CD14-positive monocyte (primary cell): ENCODE measurements at regions not wholly inside any gene's neighbourhood (a gene's known extent, or its start where the extent isn't known, plus 50 kb on each side); places are given as distances from the start of the nearest gene placed in this dataset. TPM values are rescaled to one million over a fixed set of nuclear protein-coding genes. Genes with fewer than 3 reads are reported as not detected.

Experiments used
- DNase-seq, 3 donors: peaks; one replicate each; pipeline ENCODE4 v3.0.0-alpha.2; 2011 to 2022
- H2AFZ ChIP-seq: 2 replicates; pipeline ENCODE4 v1.6.0; 2012; ENCODE audit warnings: mild to moderate bottlenecking, low read depth, low read length, inconsistent platforms; ENCODE audit not compliant: insufficient read depth, poor library complexity, severe bottlenecking
- H3K27ac ChIP-seq, 2 donors: 1 replicate in 1 of 2; 2 replicates in 1 of 2; pipeline ENCODE4 v1.5.1; 2012 to 2013; ENCODE audit warnings: low read length in 2 of 2, control low read depth in 1 of 2, inconsistent platforms in 1 of 2, low read depth in 1 of 2, mild to moderate bottlenecking in 1 of 2
- H3K27me3 ChIP-seq, 2 donors: one replicate each; pipeline versions ENCODE4 v1.6.0 to v1.6.1; 2011 to 2013; ENCODE audit warnings: low read length in 2 of 2; ENCODE audit not compliant: control insufficient read depth in 2 of 2, insufficient read depth in 2 of 2
- H3K36me3 ChIP-seq, 2 donors: replicated peaks in 1 of 2; 1 replicate in 1 of 2; 2 replicates in 1 of 2; pipeline versions ENCODE4 v1.5.1 to v1.6.1; 2012 to 2013; ENCODE audit warnings: low read length in 2 of 2, control low read depth in 1 of 2, inconsistent platforms in 1 of 2, mild to moderate bottlenecking in 1 of 2; ENCODE audit not compliant: insufficient read depth in 2 of 2, control insufficient read depth in 1 of 2
- H3K4me1 ChIP-seq, 2 donors: 1 replicate in 1 of 2; 2 replicates in 1 of 2; pipeline versions ENCODE4 v1.5.1 to v1.6.1; 2012 to 2013; ENCODE audit warnings: low read length in 2 of 2, control low read depth in 1 of 2, inconsistent platforms in 1 of 2, mild to moderate bottlenecking in 1 of 2, moderate library complexity in 1 of 2; ENCODE audit not compliant: insufficient read depth in 2 of 2, control insufficient read depth in 1 of 2
- H3K4me2 ChIP-seq: replicated peaks from 2 replicates; pipeline ENCODE3; 2012; ENCODE audit warnings: low read length, moderate library complexity, mild to moderate bottlenecking; ENCODE audit not compliant: poor library complexity, severe bottlenecking; ENCODE audit errors: extremely low read depth
- H3K4me3 ChIP-seq, 3 experiments: fragments of 200-600 bp in 1 of 3; sonication (generic) in 1 of 3; replicated peaks in 1 of 3; 1 replicate in 2 of 3; 2 replicates in 1 of 3; pipeline ENCODE4 v1.5.1; 2011 to 2013; ENCODE audit warnings: low read length in 3 of 3, mild to moderate bottlenecking in 3 of 3, control low read depth in 2 of 3, low read depth in 2 of 3, inconsistent platforms in 1 of 3, moderate library complexity in 1 of 3
- H3K79me2 ChIP-seq: 2 replicates; pipeline ENCODE4 v1.6.0; 2012; ENCODE audit warnings: mild to moderate bottlenecking, control low read depth, inconsistent platforms, low read length, moderate library complexity; ENCODE audit not compliant: insufficient read depth
- H3K9ac ChIP-seq: 2 replicates; pipeline ENCODE4 v1.6.0; 2017; ENCODE audit warnings: low read length, mild to moderate bottlenecking; ENCODE audit not compliant: insufficient read depth, poor library complexity, severe bottlenecking
- H3K9me3 ChIP-seq, 2 donors: replicated peaks in 1 of 2; 1 replicate in 1 of 2; 2 replicates in 1 of 2; pipeline versions ENCODE4 v1.5.1 to v1.6.1; 2012 to 2013; ENCODE audit warnings: low read length in 2 of 2, control low read depth in 1 of 2; ENCODE audit not compliant: control insufficient read depth in 1 of 2, insufficient read depth in 1 of 2
- H4K20me1 ChIP-seq: 2 replicates; pipeline ENCODE4 v1.6.0; 2012; ENCODE audit warnings: mild to moderate bottlenecking, low read length, control low read depth, moderate library complexity; ENCODE audit not compliant: insufficient read depth
- H3K27ac Mint-ChIP-seq, 7 donors: one replicate each; pipeline ENCODE4 v1.8.0; 2020; ENCODE audit warnings: mild to moderate bottlenecking in 7 of 7, mixed read lengths in 7 of 7, moderate library complexity in 6 of 7, inconsistent platforms in 2 of 7
- H3K27me3 Mint-ChIP-seq, 3 donors: one replicate each; pipeline ENCODE4 v1.8.0; 2021 to 2022; ENCODE audit warnings: low read depth in 3 of 3, mild to moderate bottlenecking in 3 of 3, mixed read lengths in 3 of 3, moderate library complexity in 3 of 3, inconsistent platforms in 1 of 3
- H3K36me3 Mint-ChIP-seq, 2 donors: one replicate each; pipeline ENCODE4 v1.8.0; 2020; ENCODE audit warnings: mixed read lengths in 2 of 2, inconsistent platforms in 1 of 2, mild to moderate bottlenecking in 1 of 2
- H3K4me1 Mint-ChIP-seq: one replicate; pipeline ENCODE4 v1.8.0; 2020; ENCODE audit warnings: mild to moderate bottlenecking, mixed read lengths
- H3K4me3 Mint-ChIP-seq, 2 donors: one replicate each; pipeline ENCODE4 v1.8.0; 2020; ENCODE audit warnings: mild to moderate bottlenecking in 2 of 2, mixed read lengths in 2 of 2, moderate library complexity in 1 of 2
- H3K9me3 Mint-ChIP-seq, 7 donors: one replicate each; pipeline ENCODE4 v1.8.0; 2020 to 2022; ENCODE audit warnings: mixed read lengths in 7 of 7, mild to moderate bottlenecking in 6 of 7, moderate library complexity in 6 of 7, inconsistent platforms in 2 of 7
- WGBS: methylation state at CpG from one replicate; pipeline ENCODE4 v1.1.5; 2013; ENCODE audit warnings: missing lambda C conversion rate; ENCODE audit not compliant: insufficient coverage; 5-methylcytosine and 5-hydroxymethylcytosine counted together
- intact Hi-C, 2 donors: fragments of 100-400 bp; cut with micrococcal nuclease; formaldehyde crosslinking; loops; one replicate each; pipeline versions ENCODE4 v1.15.0 to v1.15.1; 2023
- small RNA-seq: library from RNA; depleted of rRNA; stranded (forward); fragments of <200 nt; gene quantifications from one replicate; pipeline ENCODE3, GENCODE V24; 2012; ENCODE audit warnings: low read depth; ENCODE audit not compliant: insufficient read length
- TF ChIP-seq, protein P1 (sequence below): fragments of 200-600 bp; IDR thresholded peaks from one replicate; pipeline ENCODE4 v1.8.0; 2022; ENCODE audit warnings: antibody characterized with exemption, mild to moderate bottlenecking

DNA sequence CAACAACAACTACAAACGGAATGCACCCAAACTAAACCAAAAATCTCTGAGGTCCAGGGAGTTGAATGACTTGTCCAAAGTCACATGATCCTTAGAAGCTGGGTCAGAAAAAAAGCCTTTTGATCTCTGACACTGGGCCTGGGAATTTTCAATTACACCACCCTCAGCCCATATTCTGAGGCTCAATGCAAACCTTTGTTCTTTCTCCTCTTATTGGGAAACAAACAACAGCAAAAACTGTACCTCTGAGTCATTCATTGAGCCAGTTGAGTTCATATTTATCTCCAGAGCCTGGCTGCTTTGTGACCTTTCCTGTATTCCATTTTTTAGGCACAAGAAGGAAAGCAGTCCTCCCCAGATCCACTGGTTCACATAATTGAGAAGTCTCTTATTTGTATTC lies 51.2 kb upstream of the SORCS1 start:
- Histone ChIP-seq H3K4me1 (no peaks in the 10 kb centered on the region), H3K36me3 (no peaks in the 10 kb centered on the region), H3K27me3 (no peaks in the 10 kb centered on the region), H3K9me3 (peaks cover 8 to 10% of the 10 kb centered on the region in 2 donors), H2AFZ (no peak overlapping the region), H3K79me2 (no peaks in the 10 kb centered on the region), H3K9ac (no peak overlapping the region), H3K4me2 (no peak overlapping the region), H4K20me1 (no peaks in the 10 kb centered on the region), H3K27ac (no peak overlapping the region), H3K4me3 (no peak overlapping the region)
- Mint-ChIP-seq H3K9me3 (peaks cover 2 to 19% (median 8%) of the 10 kb centered on the region in 7 donors), H3K27ac (no peak overlapping the region), H3K4me3 (no peak overlapping the region), H3K36me3 (no peaks in the 10 kb centered on the region), H3K4me1 (no peaks in the 10 kb centered on the region), H3K27me3 (no peaks in the 10 kb centered on the region)
- TF ChIP-seq, protein P1, sequence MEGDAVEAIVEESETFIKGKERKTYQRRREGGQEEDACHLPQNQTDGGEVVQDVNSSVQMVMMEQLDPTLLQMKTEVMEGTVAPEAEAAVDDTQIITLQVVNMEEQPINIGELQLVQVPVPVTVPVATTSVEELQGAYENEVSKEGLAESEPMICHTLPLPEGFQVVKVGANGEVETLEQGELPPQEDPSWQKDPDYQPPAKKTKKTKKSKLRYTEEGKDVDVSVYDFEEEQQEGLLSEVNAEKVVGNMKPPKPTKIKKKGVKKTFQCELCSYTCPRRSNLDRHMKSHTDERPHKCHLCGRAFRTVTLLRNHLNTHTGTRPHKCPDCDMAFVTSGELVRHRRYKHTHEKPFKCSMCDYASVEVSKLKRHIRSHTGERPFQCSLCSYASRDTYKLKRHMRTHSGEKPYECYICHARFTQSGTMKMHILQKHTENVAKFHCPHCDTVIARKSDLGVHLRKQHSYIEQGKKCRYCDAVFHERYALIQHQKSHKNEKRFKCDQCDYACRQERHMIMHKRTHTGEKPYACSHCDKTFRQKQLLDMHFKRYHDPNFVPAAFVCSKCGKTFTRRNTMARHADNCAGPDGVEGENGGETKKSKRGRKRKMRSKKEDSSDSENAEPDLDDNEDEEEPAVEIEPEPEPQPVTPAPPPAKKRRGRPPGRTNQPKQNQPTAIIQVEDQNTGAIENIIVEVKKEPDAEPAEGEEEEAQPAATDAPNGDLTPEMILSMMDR: no peak
- no peak for DNase-seq
- WGBS: 89% methylated on average over 1 of the region's 1 CpG
- intact Hi-C loops: no loop called here

Small RNAs in the stretch of these regions (small RNA-seq; reads per million reads assigned to genes)
- gene AL390123.1 (not detected), gene RNA5SP326 (not detected), gene RNU5B-6P (not detected), gene RNU6-839P (not detected)
